Gastroesophageal sphincter (tissue), 4 donors: ENCODE measurements at regions not wholly inside any gene's neighbourhood (a gene's known extent, or its start where the extent isn't known, plus 50 kb on each side); places are given as distances from the start of the nearest gene placed in this dataset.
"Not testable (repeated sequence)": the region's sequence is repeated elsewhere in the genome, so short reads cannot be mapped to it uniquely, and the experiment has no call there.

ENCODE experiments used
- ATAC-seq: fragments of 150-250 bp; one replicate; pipeline ENCODE4 v1.9.1; 2016; ENCODE audit warnings: mild to moderate bottlenecking, moderate library complexity
- H3K27ac ChIP-seq, 4 donors: fragments of 200-600 bp; sonication (generic) in 3 of 4; 1 replicate in 3 of 4; 2 replicates in 1 of 4; pipeline ENCODE4 v1.5.1; 2016 to 2019
- H3K27me3 ChIP-seq: fragments of 200-600 bp; sonication (generic); one replicate; pipeline ENCODE4 v1.5.1; 2019
- H3K36me3 ChIP-seq, 2 donors: fragments of 200-600 bp; sonication (generic); one replicate each; pipeline ENCODE4 v1.5.1; 2019; ENCODE audit warnings: control low read depth in 1 of 2
- H3K4me1 ChIP-seq, 3 donors: fragments of 200-600 bp; sonication (generic); 1 replicate in 2 of 3; 2 replicates in 1 of 3; pipeline ENCODE4 v1.5.1; 2016 to 2019; ENCODE audit warnings: control low read depth in 2 of 3
- H3K4me3 ChIP-seq, 2 donors: fragments of 200-600 bp; sonication (generic); one replicate each; pipeline ENCODE4 v1.5.1; 2019; ENCODE audit warnings: mild to moderate bottlenecking in 1 of 2, moderate library complexity in 1 of 2
- H3K9me3 ChIP-seq, 3 donors: fragments of 200-600 bp; sonication (generic); one replicate each; pipeline ENCODE4 v1.5.1; 2017 to 2019; ENCODE audit warnings: control low read depth in 2 of 3
- CTCF ChIP-seq, 4 experiments: fragments of 200-600 bp in 2 of 4; fragments of 450-650 bp in 2 of 4; sonication (generic) in 1 of 4; IDR thresholded peaks; one replicate each; pipeline ENCODE4 v1.5.1; 2017 to 2019; ENCODE audit warnings: antibody characterized with exemption in 4 of 4, mild to moderate bottlenecking in 2 of 4, moderate library complexity in 2 of 4
- EP300 ChIP-seq: sonication (generic); formaldehyde crosslinking; IDR thresholded peaks from one replicate; pipeline ENCODE4 v1.6.1; 2017; ENCODE audit warnings: antibody characterized with exemption, mild to moderate bottlenecking
- POLR2A ChIP-seq, 2 donors: fragments of 450-650 bp; IDR thresholded peaks; one replicate each; pipeline ENCODE4 v1.6.1; 2017; ENCODE audit warnings: antibody characterized with exemption in 2 of 2, mild to moderate bottlenecking in 2 of 2, moderate library complexity in 1 of 2
- POLR2AphosphoS5 ChIP-seq: sonication (generic); formaldehyde crosslinking; IDR thresholded peaks from one replicate; pipeline ENCODE4 v1.6.1; 2017; ENCODE audit warnings: antibody characterized with exemption
- WGBS, 2 donors: methylation state at CpG; one replicate each; pipeline ENCODE4 v1.1.5; 2018; ENCODE audit warnings: low coverage in 1 of 2; 5-methylcytosine and 5-hydroxymethylcytosine counted together

- ATAC-seq, result no peak
- no peaks in the 10 kb centered on the region for H3K4me1 ChIP-seq
- TF ChIP-seq POLR2A (IDR thresholded peaks at IDR 0.05), result no peak
- no peak for TF ChIP-seq EP300
- TF ChIP-seq CTCF (IDR thresholded peaks at IDR 0.05), result no peak
- no peak for TF ChIP-seq POLR2AphosphoS5
- H3K9me3 ChIP-seq, result no peaks in the 10 kb centered on the region
- no peak overlapping the region for H3K4me3 ChIP-seq
- no peaks in the 10 kb centered on the region for H3K27me3 ChIP-seq
- 80 to 100% methylated on average over 1 of the region's 1 CpG for WGBS, 2 donors
- H3K36me3 ChIP-seq, result no peaks in the 10 kb centered on the region
- H3K27ac ChIP-seq, result no peak overlapping the region
Observed at GRCh38 chr12:33628087-33628486, 188.5 kb upstream of the SYT10 start.

GRCh38 chr12:33634544-33634943 is 194.9 kb upstream of the SYT10 start:
- TF ChIP-seq POLR2A (IDR thresholded peaks at IDR 0.05) (no peak), POLR2AphosphoS5 (no peak), CTCF (IDR thresholded peaks at IDR 0.05) (no peak), EP300 (no peak)
- Histone ChIP-seq H3K27ac (no peak overlapping the region), H3K4me3 (no peak overlapping the region), H3K27me3 (no peaks in the 10 kb centered on the region), H3K36me3 (no peaks in the 10 kb centered on the region), H3K4me1 (no peaks in the 10 kb centered on the region), H3K9me3 (no peaks in the 10 kb centered on the region)
- 60 to 67% methylated on average over 3 of the region's 3 CpGs for WGBS, 2 donors
- no peak for ATAC-seq

- H3K4me1 ChIP-seq, H3K27ac ChIP-seq, H3K27me3 ChIP-seq, H3K36me3 ChIP-seq, ATAC-seq, H3K9me3 ChIP-seq, H3K4me3 ChIP-seq: not testable (repeated sequence)
- WGBS, 2 donors, result 86 to 97% methylated on average over 5 of the region's 6 CpGs
Observed at GRCh38 chr12:33636930-33637329, 197.3 kb upstream of the SYT10 start.

GRCh38 chr12:33639975-33640374 is 200.4 kb upstream of the SYT10 start:
- no peaks in the 10 kb centered on the region for H3K27me3 ChIP-seq
- no peak overlapping the region for H3K4me3 ChIP-seq
- no peaks in the 10 kb centered on the region for H3K4me1 ChIP-seq
- no peaks in the 10 kb centered on the region for H3K9me3 ChIP-seq
- no peak for TF ChIP-seq POLR2AphosphoS5
- TF ChIP-seq CTCF (IDR thresholded peaks at IDR 0.05), result no peak
- TF ChIP-seq POLR2A (IDR thresholded peaks at IDR 0.05), result no peak
- no peak for TF ChIP-seq EP300
- no peak overlapping the region for H3K27ac ChIP-seq
- no peaks in the 10 kb centered on the region for H3K36me3 ChIP-seq
- 45 to 56% methylated on average over 2 of the region's 2 CpGs for WGBS, 2 donors
- no peak for ATAC-seq

- no peak overlapping the region for H3K27ac ChIP-seq
- no peaks in the 10 kb centered on the region for H3K27me3 ChIP-seq
- no peak overlapping the region for H3K4me3 ChIP-seq
- no peak for ATAC-seq
- TF ChIP-seq CTCF (IDR thresholded peaks at IDR 0.05), result no peak
- no peak for TF ChIP-seq EP300
- TF ChIP-seq POLR2A (IDR thresholded peaks at IDR 0.05), result no peak
- TF ChIP-seq POLR2AphosphoS5, result no peak
- WGBS, 2 donors, result 74 to 80% methylated on average over 4 of the region's 4 CpGs
- H3K9me3 ChIP-seq, result peaks cover 0 to 8% (median 0%) of the 10 kb centered on the region in 3 donors
- no peaks in the 10 kb centered on the region for H3K36me3 ChIP-seq
- H3K4me1 ChIP-seq, result no peaks in the 10 kb centered on the region
Observed at GRCh38 chr12:33649992-33650391, 210.4 kb upstream of the SYT10 start.

- no peak for ATAC-seq
- Histone ChIP-seq H3K27me3 (no peaks in the 10 kb centered on the region), H3K36me3 (no peaks in the 10 kb centered on the region), H3K27ac (no peak overlapping the region), H3K4me3 (no peak overlapping the region), H3K4me1 (no peaks in the 10 kb centered on the region), H3K9me3 (peaks cover 0 to 8% (median 0%) of the 10 kb centered on the region in 3 donors)
- TF ChIP-seq CTCF (IDR thresholded peaks at IDR 0.05), result no peak
Observed at GRCh38 chr12:33650832-33651231, 211.2 kb upstream of the SYT10 start.
